IPS-15b (cell line): ENCODE measurements at regions not wholly inside any gene's neighbourhood (a gene's known extent, or its start where the extent isn't known, plus 50 kb on each side); places are given as distances from the start of the nearest gene placed in this dataset.

ENCODE experiments used
- H3K27me3 ChIP-seq: one replicate; pipeline ENCODE4 v1.6.1; 2013; ENCODE audit warnings: low read length; ENCODE audit not compliant: control insufficient read depth, insufficient read depth
- H3K36me3 ChIP-seq: one replicate; pipeline ENCODE4 v1.6.1; 2013; ENCODE audit warnings: low read length; ENCODE audit not compliant: control insufficient read depth, insufficient read depth
- H3K4me1 ChIP-seq: one replicate; pipeline ENCODE4 v1.6.1; 2013; ENCODE audit warnings: mild to moderate bottlenecking, low read length; ENCODE audit not compliant: control insufficient read depth, insufficient read depth
- H3K4me3 ChIP-seq: one replicate; pipeline ENCODE4 v1.5.1; 2013; ENCODE audit warnings: low read depth, low read length
- H3K9ac ChIP-seq: one replicate; pipeline ENCODE4 v1.6.1; 2013; ENCODE audit warnings: low read depth, mild to moderate bottlenecking, low read length
- H3K9me3 ChIP-seq: one replicate; pipeline ENCODE4 v1.6.1; 2013; ENCODE audit warnings: mild to moderate bottlenecking, low read length; ENCODE audit not compliant: control insufficient read depth, insufficient read depth

- no peaks in the 10 kb centered on the region for H3K27me3 ChIP-seq
- no peak overlapping the region for H3K4me3 ChIP-seq
- H3K9me3 ChIP-seq, result no peaks in the 10 kb centered on the region
- H3K36me3 ChIP-seq, result no peaks in the 10 kb centered on the region
- H3K4me1 ChIP-seq, result no peaks in the 10 kb centered on the region
- H3K9ac ChIP-seq, result no peak overlapping the region
These were observed 288.0 kb downstream of the SH2D1A start for GRCh38 chrX:124634363-124634762.

GRCh38 chrX:124641737-124642491 is 295.6 kb downstream of the SH2D1A start:
- Histone ChIP-seq H3K27me3 (no peaks in the 10 kb centered on the region), H3K4me1 (no peaks in the 10 kb centered on the region), H3K9ac (no peak overlapping the region), H3K36me3 (no peaks in the 10 kb centered on the region), H3K4me3 (no peak overlapping the region), H3K9me3 (no peaks in the 10 kb centered on the region)

GRCh38 chrX:124646403-124646802 is 300.0 kb downstream of the SH2D1A start:
- Histone ChIP-seq H3K9me3 (no peaks in the 10 kb centered on the region), H3K27me3 (no peaks in the 10 kb centered on the region), H3K36me3 (no peaks in the 10 kb centered on the region), H3K4me3 (no peak overlapping the region), H3K9ac (no peak overlapping the region), H3K4me1 (peaks cover 8% of the 10 kb centered on the region)

- Histone ChIP-seq H3K36me3 (no peaks in the 10 kb centered on the region), H3K27me3 (no peaks in the 10 kb centered on the region), H3K4me1 (peaks cover 14% of the 10 kb centered on the region), H3K9ac (no peak overlapping the region), H3K9me3 (no peaks in the 10 kb centered on the region), H3K4me3 (no peak overlapping the region)
These were observed 304.7 kb downstream of the SH2D1A start for GRCh38 chrX:124651031-124651430.

- Histone ChIP-seq H3K4me1 (peaks cover 14% of the 10 kb centered on the region), H3K4me3 (no peak overlapping the region), H3K9me3 (no peaks in the 10 kb centered on the region), H3K27me3 (no peaks in the 10 kb centered on the region), H3K36me3 (no peaks in the 10 kb centered on the region), H3K9ac (no peak overlapping the region)
These were observed 319.4 kb downstream of the SH2D1A start for GRCh38 chrX:124665621-124666400.

GRCh38 chrX:124679199-124679598 is 332.8 kb downstream of the SH2D1A start:
- H3K9me3 ChIP-seq, result no peaks in the 10 kb centered on the region
- no peaks in the 10 kb centered on the region for H3K36me3 ChIP-seq
- H3K9ac ChIP-seq, result no peak overlapping the region
- H3K27me3 ChIP-seq, result no peaks in the 10 kb centered on the region
- H3K4me3 ChIP-seq, result no peak overlapping the region
- H3K4me1 ChIP-seq, result no peaks in the 10 kb centered on the region

- Histone ChIP-seq H3K9ac (no peak overlapping the region), H3K36me3 (no peaks in the 10 kb centered on the region), H3K9me3 (no peaks in the 10 kb centered on the region), H3K4me3 (no peak overlapping the region), H3K27me3 (no peaks in the 10 kb centered on the region), H3K4me1 (no peaks in the 10 kb centered on the region)
These were observed 333.9 kb downstream of the SH2D1A start for GRCh38 chrX:124680287-124680686.

GRCh38 chrX:124690495-124690894 is 344.1 kb downstream of the SH2D1A start:
- H3K4me1 ChIP-seq, result no peaks in the 10 kb centered on the region
- no peak overlapping the region for H3K9ac ChIP-seq
- no peaks in the 10 kb centered on the region for H3K27me3 ChIP-seq
- no peaks in the 10 kb centered on the region for H3K9me3 ChIP-seq
- H3K36me3 ChIP-seq, result no peaks in the 10 kb centered on the region
- no peak overlapping the region for H3K4me3 ChIP-seq

GRCh38 chrX:124699876-124700275 is 353.5 kb downstream of the SH2D1A start:
- no peaks in the 10 kb centered on the region for H3K27me3 ChIP-seq
- no peaks in the 10 kb centered on the region for H3K9me3 ChIP-seq
- H3K4me1 ChIP-seq, result no peaks in the 10 kb centered on the region
- no peak overlapping the region for H3K9ac ChIP-seq
- H3K4me3 ChIP-seq, result no peak overlapping the region
- H3K36me3 ChIP-seq, result no peaks in the 10 kb centered on the region

GRCh38 chrX:124717537-124717936 is 371.2 kb downstream of the SH2D1A start:
- H3K4me1 ChIP-seq, result no peaks in the 10 kb centered on the region
- H3K4me3 ChIP-seq, result no peak overlapping the region
- no peaks in the 10 kb centered on the region for H3K9me3 ChIP-seq

GRCh38 chrX:124719060-124719459 is 372.7 kb downstream of the SH2D1A start:
- no peak overlapping the region for H3K4me3 ChIP-seq

More at GRCh38 chrX:124717537-124717936, 371.2 kb downstream of the SH2D1A start:
- Histone ChIP-seq H3K9ac (no peak overlapping the region), H3K36me3 (no peaks in the 10 kb centered on the region), H3K27me3 (no peaks in the 10 kb centered on the region)

GRCh38 chrX:124720532-124720931 is 374.2 kb downstream of the SH2D1A start:
- no peaks in the 10 kb centered on the region for H3K27me3 ChIP-seq
- no peak overlapping the region for H3K4me3 ChIP-seq
- no peaks in the 10 kb centered on the region for H3K4me1 ChIP-seq
- no peaks in the 10 kb centered on the region for H3K36me3 ChIP-seq
- H3K9me3 ChIP-seq, result no peaks in the 10 kb centered on the region
- H3K9ac ChIP-seq, result no peak overlapping the region

More at GRCh38 chrX:124719060-124719459, 372.7 kb downstream of the SH2D1A start:
- Histone ChIP-seq H3K4me1 (no peaks in the 10 kb centered on the region), H3K27me3 (no peaks in the 10 kb centered on the region), H3K36me3 (no peaks in the 10 kb centered on the region), H3K9ac (no peak overlapping the region), H3K9me3 (no peaks in the 10 kb centered on the region)
